Activated T-helper 1 cell treated with anti-CD3 and anti-CD28 coated beads, Interleukin-12 subunit alpha, Interleukin-12 subunit beta, Interleukin-2, Interleukin-4 antibody, amounts not matched to agents 30 ng/mL and 10 ng/mL and 1 ng/mL, durations not matched to agents 14 hours and 24 hours and 36 hours (primary cell): ENCODE measurements at regions not wholly inside any gene's neighbourhood (a gene's known extent, or its start where the extent isn't known, plus 50 kb on each side); places are given as distances from the start of the nearest gene placed in this dataset.

Experiments
- DNase-seq: peaks from one replicate; pipeline ENCODE4 v3.0.0; 2021; ENCODE audit warnings: low spot score
- H3K27ac Mint-ChIP-seq: one replicate; pipeline ENCODE4 v1.8.0; 2021; ENCODE audit warnings: mild to moderate bottlenecking, mixed read lengths
- H3K27me3 Mint-ChIP-seq: one replicate; pipeline ENCODE4 v1.8.0; 2022; ENCODE audit warnings: mild to moderate bottlenecking, moderate library complexity, mixed read lengths; ENCODE audit not compliant: insufficient read depth
- H3K36me3 Mint-ChIP-seq: one replicate; pipeline ENCODE4 v1.8.0; 2021; ENCODE audit warnings: low read depth, mixed read lengths
- H3K4me1 Mint-ChIP-seq: one replicate; pipeline ENCODE4 v1.8.0; 2021; ENCODE audit warnings: low read depth, mixed read lengths
- H3K4me3 Mint-ChIP-seq: one replicate; pipeline ENCODE4 v1.8.0; 2021; ENCODE audit warnings: mild to moderate bottlenecking, moderate library complexity, mixed read lengths
- H3K9me3 Mint-ChIP-seq: one replicate; pipeline ENCODE4 v1.8.0; 2021; ENCODE audit warnings: mixed read lengths
- intact Hi-C: fragments of 100-400 bp; cut with micrococcal nuclease; formaldehyde crosslinking; loops from one replicate; pipeline ENCODE4 v1.15.1; 2024

- intact Hi-C loops, result loop anchor here (1.0 to 5.0 kb wide), 4 partner anchors 370 to 1300 kb away; partner anchors contain the start of gene TTC33
- no peak overlapping the region for H3K4me3 Mint-ChIP-seq
- no peak overlapping the region for H3K27ac Mint-ChIP-seq
- H3K36me3 Mint-ChIP-seq, result no peaks in the 10 kb centered on the region
- H3K4me1 Mint-ChIP-seq, result peaks cover 8% of the 10 kb centered on the region
- H3K9me3 Mint-ChIP-seq, result no peaks in the 10 kb centered on the region
- no peak for DNase-seq
- peaks cover 17% of the 10 kb centered on the region for H3K27me3 Mint-ChIP-seq
Observed at GRCh38 chr5:39578887-39579497, 154.2 kb upstream of the DAB2 start.

GRCh38 chr5:39577529-39577928, 152.7 kb upstream of the DAB2 start:
- H3K27me3 Mint-ChIP-seq, result peaks cover 11% of the 10 kb centered on the region
- H3K9me3 Mint-ChIP-seq, result no peaks in the 10 kb centered on the region
- no peak overlapping the region for H3K4me3 Mint-ChIP-seq
- no peaks in the 10 kb centered on the region for H3K36me3 Mint-ChIP-seq
- H3K27ac Mint-ChIP-seq, result no peak overlapping the region
- DNase-seq, result no peak
- H3K4me1 Mint-ChIP-seq, result peaks cover 8% of the 10 kb centered on the region
- intact Hi-C loops, result loop anchor here (5.0 kb wide), 1 partner anchor 1180 kb away; the partner anchor contains the start of gene TTC33

- no peak overlapping the region for H3K27ac Mint-ChIP-seq
- intact Hi-C loops, result loop anchor here (1.0 kb wide), 3 partner anchors 194 to 352 kb away; no protein-coding TSS in a partner anchor
- H3K4me1 Mint-ChIP-seq, result no peaks in the 10 kb centered on the region
- no peak for DNase-seq
- H3K4me3 Mint-ChIP-seq, result no peak overlapping the region
- H3K36me3 Mint-ChIP-seq, result no peaks in the 10 kb centered on the region
- peaks cover 6% of the 10 kb centered on the region for H3K27me3 Mint-ChIP-seq
- H3K9me3 Mint-ChIP-seq, result no peaks in the 10 kb centered on the region
Observed at GRCh38 chr5:39570403-39571027, 145.7 kb upstream of the DAB2 start.

GRCh38 chr5:39569857-39570256, 145.1 kb upstream of the DAB2 start:
- Mint-ChIP-seq H3K27me3 (peaks cover 10% of the 10 kb centered on the region), H3K4me3 (no peak overlapping the region), H3K27ac (no peak overlapping the region), H3K9me3 (no peaks in the 10 kb centered on the region), H3K4me1 (no peaks in the 10 kb centered on the region), H3K36me3 (no peaks in the 10 kb centered on the region)
- intact Hi-C loops, result loop anchor here (1.0 kb wide), 3 partner anchors 194 to 352 kb away; no protein-coding TSS in a partner anchor
- DNase-seq, result no peak

- H3K4me1 Mint-ChIP-seq, result no peaks in the 10 kb centered on the region
- peaks cover 7% of the 10 kb centered on the region for H3K27me3 Mint-ChIP-seq
- no peak for DNase-seq
- intact Hi-C loops, result no loop called here
- H3K36me3 Mint-ChIP-seq, result no peaks in the 10 kb centered on the region
- H3K4me3 Mint-ChIP-seq, result no peak overlapping the region
- H3K27ac Mint-ChIP-seq, result no peak overlapping the region
- H3K9me3 Mint-ChIP-seq, result no peaks in the 10 kb centered on the region
Observed at GRCh38 chr5:39566891-39567290, 142.1 kb upstream of the DAB2 start.

GRCh38 chr5:39566029-39566428, 141.2 kb upstream of the DAB2 start:
- Mint-ChIP-seq H3K36me3 (no peaks in the 10 kb centered on the region), H3K9me3 (no peaks in the 10 kb centered on the region)

GRCh38 chr5:39561421-39561820, 136.6 kb upstream of the DAB2 start:
- Mint-ChIP-seq H3K27ac (no peak overlapping the region), H3K36me3 (no peaks in the 10 kb centered on the region), H3K4me1 (no peaks in the 10 kb centered on the region), H3K27me3 (peaks cover 5% of the 10 kb centered on the region), H3K4me3 (no peak overlapping the region), H3K9me3 (no peaks in the 10 kb centered on the region)
- intact Hi-C loops, result no loop called here
- DNase-seq, result no peak

More at GRCh38 chr5:39566029-39566428, 141.2 kb upstream of the DAB2 start:
- H3K4me3 Mint-ChIP-seq, result no peak overlapping the region
- intact Hi-C loops, result no loop called here
- peaks cover 7% of the 10 kb centered on the region for H3K27me3 Mint-ChIP-seq
- DNase-seq, result no peak
- H3K4me1 Mint-ChIP-seq, result no peaks in the 10 kb centered on the region
- H3K27ac Mint-ChIP-seq, result no peak overlapping the region

- Mint-ChIP-seq H3K36me3 (no peaks in the 10 kb centered on the region), H3K27me3 (peaks cover 5% of the 10 kb centered on the region), H3K27ac (no peak overlapping the region), H3K4me1 (no peaks in the 10 kb centered on the region), H3K4me3 (no peak overlapping the region), H3K9me3 (no peaks in the 10 kb centered on the region)
- DNase-seq, result no peak
- intact Hi-C loops, result no loop called here
Observed at GRCh38 chr5:39560726-39561125, 135.9 kb upstream of the DAB2 start.

- no peak overlapping the region for H3K4me3 Mint-ChIP-seq
- H3K36me3 Mint-ChIP-seq, result no peaks in the 10 kb centered on the region
- no peaks in the 10 kb centered on the region for H3K9me3 Mint-ChIP-seq
- H3K4me1 Mint-ChIP-seq, result no peaks in the 10 kb centered on the region
- DNase-seq, result no peak
- intact Hi-C loops, result no loop called here
- no peak overlapping the region for H3K27ac Mint-ChIP-seq
- H3K27me3 Mint-ChIP-seq, result no peaks in the 10 kb centered on the region
Observed at GRCh38 chr5:39559923-39560322, 135.1 kb upstream of the DAB2 start.

- Mint-ChIP-seq H3K27me3 (peaks cover 4% of the 10 kb centered on the region), H3K4me3 (no peak overlapping the region), H3K36me3 (no peaks in the 10 kb centered on the region), H3K9me3 (no peaks in the 10 kb centered on the region), H3K27ac (no peak overlapping the region), H3K4me1 (no peaks in the 10 kb centered on the region)
- intact Hi-C loops, result no loop called here
- no peak for DNase-seq
Observed at GRCh38 chr5:39558541-39558940, 133.8 kb upstream of the DAB2 start.

GRCh38 chr5:39555788-39556187, 131.0 kb upstream of the DAB2 start:
- Mint-ChIP-seq H3K4me1 (no peaks in the 10 kb centered on the region), H3K4me3 (no peak overlapping the region), H3K36me3 (no peaks in the 10 kb centered on the region), H3K27me3 (peaks cover 5% of the 10 kb centered on the region), H3K27ac (no peak overlapping the region), H3K9me3 (no peaks in the 10 kb centered on the region)
- intact Hi-C loops, result no loop called here
- no peak for DNase-seq

GRCh38 chr5:39547553-39548154, 122.9 kb upstream of the DAB2 start:
- H3K9me3 Mint-ChIP-seq, result no peaks in the 10 kb centered on the region
- intact Hi-C loops, result loop anchor here (1.0 to 10.0 kb wide), 4 partner anchors 171 to 553 kb away; no protein-coding TSS in a partner anchor
- H3K27ac Mint-ChIP-seq, result no peak overlapping the region
- no peaks in the 10 kb centered on the region for H3K36me3 Mint-ChIP-seq
- H3K4me3 Mint-ChIP-seq, result no peak overlapping the region
- peaks cover 7% of the 10 kb centered on the region for H3K4me1 Mint-ChIP-seq
- H3K27me3 Mint-ChIP-seq, result peaks cover 6% of the 10 kb centered on the region
- no peak for DNase-seq

- Mint-ChIP-seq H3K4me3 (no peak overlapping the region), H3K36me3 (no peaks in the 10 kb centered on the region), H3K27ac (no peak overlapping the region), H3K9me3 (no peaks in the 10 kb centered on the region), H3K27me3 (peaks cover 6% of the 10 kb centered on the region), H3K4me1 (peaks cover 7% of the 10 kb centered on the region)
- no peak for DNase-seq
- intact Hi-C loops, result loop anchor here (5.0 to 10.0 kb wide), 2 partner anchors 398 to 550 kb away; no protein-coding TSS in a partner anchor
Observed at GRCh38 chr5:39544941-39545340, 120.2 kb upstream of the DAB2 start.
